PC-9 (cell line): ENCODE measurements at regions not wholly inside any gene's neighbourhood (a gene's known extent, or its start where the extent isn't known, plus 50 kb on each side); places are given as distances from the start of the nearest gene placed in this dataset.

ENCODE experiments used
- CTCF ChIP-seq: fragments of 200-600 bp; sonication (generic); conservative IDR thresholded peaks from 2 replicates; pipeline ENCODE4 v1.6.1; 2017; ENCODE audit warnings: mixed run types, antibody characterized with exemption, mild to moderate bottlenecking, moderate library complexity
- EZH2 ChIP-seq: fragments of 200-600 bp; sonication (generic); IDR thresholded peaks from 2 replicates; pipeline ENCODE4 v1.8.0; 2017; ENCODE audit warnings: antibody characterized with exemption, low read depth

GRCh38 chrY:15418613-15419012 lies 894.3 kb downstream of the NLGN4Y start:
- TF ChIP-seq CTCF, result no peak
- TF ChIP-seq EZH2, result no peak
